Activated B cell treated with CpG ODN at 0.5 μM for 24 hours (primary cell): ENCODE measurements at regions not wholly inside any gene's neighbourhood (a gene's known extent, or its start where the extent isn't known, plus 50 kb on each side); places are given as distances from the start of the nearest gene placed in this dataset.

Experiments
- ATAC-seq: fragments of 200-7000 bp; cut with Tn5 transposase; one replicate; pipeline ENCODE4 v1.10.0; 2021; ENCODE audit warnings: low read depth, mild to moderate bottlenecking, moderate library complexity
- CTCF ChIA-PET: fragments of 350-600 bp; sonication (Branson Sonifier 250); formaldehyde crosslinking; loops from one replicate; lab custom pipeline; 2021; ENCODE audit warnings: antibody characterized with exemption; lab: Charles Lee
- POLR2A ChIA-PET: fragments of 350-600 bp; sonication (Branson Sonifier 250); formaldehyde crosslinking; loops from one replicate; lab custom pipeline; 2021; ENCODE audit warnings: antibody characterized with exemption; lab: Charles Lee
- DNase-seq: peaks from one replicate; pipeline ENCODE4 v3.0.0; 2022
- H3K27ac Mint-ChIP-seq: one replicate; pipeline ENCODE4 v1.8.0; 2020; ENCODE audit warnings: mixed read lengths
- H3K27me3 Mint-ChIP-seq: one replicate; pipeline ENCODE4 v1.8.0; 2021; ENCODE audit warnings: mixed read lengths
- H3K36me3 Mint-ChIP-seq: one replicate; pipeline ENCODE4 v1.8.0; 2021; ENCODE audit warnings: low read depth, mixed read lengths
- H3K4me1 Mint-ChIP-seq: one replicate; pipeline ENCODE4 v1.8.0; 2021; ENCODE audit warnings: mixed read lengths
- H3K4me3 Mint-ChIP-seq: one replicate; pipeline ENCODE4 v1.8.0; 2020; ENCODE audit warnings: mild to moderate bottlenecking, mixed read lengths
- H3K9me3 Mint-ChIP-seq: one replicate; pipeline ENCODE4 v1.8.0; 2020; ENCODE audit warnings: mixed read lengths
- intact Hi-C: fragments of 100-400 bp; cut with micrococcal nuclease; formaldehyde crosslinking; loops from one replicate; pipeline ENCODE4 v1.15.1; 2024
- TF ChIP-seq, protein P1 (sequence below): fragments of 200-600 bp; IDR thresholded peaks from one replicate; pipeline ENCODE4 v1.8.0; 2022; ENCODE audit warnings: antibody characterized with exemption, mild to moderate bottlenecking

GRCh38 chr12:118575730-118576129 lies 199.4 kb downstream of the SUDS3 start:
- no peak overlapping the region for H3K27ac Mint-ChIP-seq
- H3K27me3 Mint-ChIP-seq = peaks cover 2% of the 10 kb centered on the region
- TF ChIP-seq, protein P1, sequence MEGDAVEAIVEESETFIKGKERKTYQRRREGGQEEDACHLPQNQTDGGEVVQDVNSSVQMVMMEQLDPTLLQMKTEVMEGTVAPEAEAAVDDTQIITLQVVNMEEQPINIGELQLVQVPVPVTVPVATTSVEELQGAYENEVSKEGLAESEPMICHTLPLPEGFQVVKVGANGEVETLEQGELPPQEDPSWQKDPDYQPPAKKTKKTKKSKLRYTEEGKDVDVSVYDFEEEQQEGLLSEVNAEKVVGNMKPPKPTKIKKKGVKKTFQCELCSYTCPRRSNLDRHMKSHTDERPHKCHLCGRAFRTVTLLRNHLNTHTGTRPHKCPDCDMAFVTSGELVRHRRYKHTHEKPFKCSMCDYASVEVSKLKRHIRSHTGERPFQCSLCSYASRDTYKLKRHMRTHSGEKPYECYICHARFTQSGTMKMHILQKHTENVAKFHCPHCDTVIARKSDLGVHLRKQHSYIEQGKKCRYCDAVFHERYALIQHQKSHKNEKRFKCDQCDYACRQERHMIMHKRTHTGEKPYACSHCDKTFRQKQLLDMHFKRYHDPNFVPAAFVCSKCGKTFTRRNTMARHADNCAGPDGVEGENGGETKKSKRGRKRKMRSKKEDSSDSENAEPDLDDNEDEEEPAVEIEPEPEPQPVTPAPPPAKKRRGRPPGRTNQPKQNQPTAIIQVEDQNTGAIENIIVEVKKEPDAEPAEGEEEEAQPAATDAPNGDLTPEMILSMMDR = no peak
- no peak for ATAC-seq
- intact Hi-C loops = no loop called here
- H3K4me3 Mint-ChIP-seq = no peak overlapping the region
- no peak for DNase-seq
- ChIA-PET CTCF (no interaction called here), POLR2A (no interaction called here)
- no peaks in the 10 kb centered on the region for H3K36me3 Mint-ChIP-seq
- peaks cover 5% of the 10 kb centered on the region for H3K9me3 Mint-ChIP-seq
- no peaks in the 10 kb centered on the region for H3K4me1 Mint-ChIP-seq

DNA sequence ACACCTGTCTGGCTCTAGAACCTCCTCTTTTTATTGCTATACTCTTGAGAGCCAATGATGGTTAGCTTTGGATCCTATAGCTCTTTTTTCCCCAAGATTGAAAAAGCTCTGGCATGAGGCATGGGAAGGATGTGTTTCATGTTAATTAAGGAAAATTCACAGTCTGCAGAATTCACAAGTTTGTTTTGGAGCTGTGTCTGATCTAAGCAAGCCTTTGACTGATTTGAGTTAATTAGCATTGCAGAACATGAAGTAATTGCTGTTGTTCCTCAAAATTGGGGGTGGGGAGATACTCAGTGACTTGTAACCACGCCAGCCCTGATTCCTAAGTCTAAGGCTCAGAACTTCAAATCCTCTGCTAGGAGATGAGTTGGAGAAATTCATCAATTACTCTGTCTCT lies 205.0 kb downstream of the SUDS3 start:
- TF ChIP-seq, protein P1 = no peak
- Mint-ChIP-seq H3K27me3 (peaks cover 2% of the 10 kb centered on the region), H3K9me3 (no peaks in the 10 kb centered on the region), H3K4me3 (no peak overlapping the region), H3K4me1 (no peaks in the 10 kb centered on the region), H3K27ac (no peak overlapping the region), H3K36me3 (no peaks in the 10 kb centered on the region)
- intact Hi-C loops = no loop called here
- no peak for DNase-seq
- ChIA-PET CTCF (no interaction called here), POLR2A (no interaction called here)
- no peak for ATAC-seq

GRCh38 chr12:118582863-118583262 lies 206.5 kb downstream of the SUDS3 start:
- H3K4me1 Mint-ChIP-seq = no peaks in the 10 kb centered on the region
- no peaks in the 10 kb centered on the region for H3K9me3 Mint-ChIP-seq
- no peaks in the 10 kb centered on the region for H3K36me3 Mint-ChIP-seq
- no peak for ATAC-seq
- intact Hi-C loops = no loop called here
- DNase-seq = no peak
- POLR2A ChIA-PET = no interaction called here
- CTCF ChIA-PET = interaction anchor here (0.7 kb wide), 1 partner anchor 42 kb away, joined by 7 read pairs; no protein-coding TSS in a partner anchor
- TF ChIP-seq, protein P1 = no peak
- no peak overlapping the region for H3K27ac Mint-ChIP-seq
- no peak overlapping the region for H3K4me3 Mint-ChIP-seq
- peaks cover 2% of the 10 kb centered on the region for H3K27me3 Mint-ChIP-seq

GRCh38 chr12:118586433-118586832 lies 210.1 kb downstream of the SUDS3 start:
- Mint-ChIP-seq H3K27ac (no peak overlapping the region), H3K27me3 (peaks cover 3% of the 10 kb centered on the region), H3K4me3 (no peak overlapping the region), H3K4me1 (no peaks in the 10 kb centered on the region), H3K9me3 (no peaks in the 10 kb centered on the region), H3K36me3 (no peaks in the 10 kb centered on the region)
- ATAC-seq (no peak), DNase-seq (no peak)
- TF ChIP-seq, protein P1 = no peak
- intact Hi-C loops = no loop called here
- POLR2A ChIA-PET = no interaction called here
- CTCF ChIA-PET = no interaction called here

GRCh38 chr12:118589162-118589561 lies 212.8 kb downstream of the SUDS3 start:
- intact Hi-C loops = no loop called here
- H3K27me3 Mint-ChIP-seq = peaks cover 3% of the 10 kb centered on the region
- no peak for ATAC-seq
- ChIA-PET POLR2A (no interaction called here), CTCF (no interaction called here)
- TF ChIP-seq, protein P1 = no peak
- no peaks in the 10 kb centered on the region for H3K9me3 Mint-ChIP-seq
- H3K27ac Mint-ChIP-seq = no peak overlapping the region
- H3K36me3 Mint-ChIP-seq = no peaks in the 10 kb centered on the region
- H3K4me1 Mint-ChIP-seq = no peaks in the 10 kb centered on the region
- H3K4me3 Mint-ChIP-seq = no peak overlapping the region
- no peak for DNase-seq
